ENCODE measurements at regions not wholly inside any gene's neighbourhood (a gene's known extent, or its start where the extent isn't known, plus 50 kb on each side); places are given as distances from the start of the nearest gene placed in this dataset.

DNA sequence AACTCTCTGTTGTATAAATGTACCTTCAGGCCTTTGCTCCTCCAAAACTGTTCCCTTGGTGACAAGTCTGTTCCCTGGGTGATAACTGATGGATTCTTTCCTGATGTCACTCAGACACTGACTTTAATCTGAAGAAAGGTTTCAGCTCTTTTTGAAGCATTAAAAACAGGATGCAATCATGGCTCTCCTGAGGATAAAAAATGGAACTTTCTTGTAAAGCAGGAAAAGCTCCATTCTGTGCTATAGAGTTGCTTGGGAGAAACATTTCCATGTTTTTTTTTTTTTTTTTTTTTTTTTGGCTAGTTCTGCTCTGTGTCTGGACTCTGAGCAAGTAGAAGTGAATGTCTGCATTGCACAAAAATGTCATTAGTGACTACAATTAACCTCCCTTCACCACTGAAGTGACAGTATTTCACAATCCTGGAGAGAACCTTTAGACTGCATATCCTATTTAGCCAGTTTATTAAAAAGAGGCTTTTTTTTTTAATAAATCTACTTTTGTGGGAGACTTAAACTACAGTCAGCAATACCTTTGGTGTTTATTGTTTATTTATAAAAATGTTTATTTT, 101.7 kb upstream of the PRMT6 start:
- no peak for DNase-seq

- DNase-seq = no peak
Measured at GRCh38 chr1:106956721-106957120, 99.8 kb upstream of the PRMT6 start.

GRCh38 chr1:106957795-106958194, 98.7 kb upstream of the PRMT6 start:
- no peak for DNase-seq

DNA sequence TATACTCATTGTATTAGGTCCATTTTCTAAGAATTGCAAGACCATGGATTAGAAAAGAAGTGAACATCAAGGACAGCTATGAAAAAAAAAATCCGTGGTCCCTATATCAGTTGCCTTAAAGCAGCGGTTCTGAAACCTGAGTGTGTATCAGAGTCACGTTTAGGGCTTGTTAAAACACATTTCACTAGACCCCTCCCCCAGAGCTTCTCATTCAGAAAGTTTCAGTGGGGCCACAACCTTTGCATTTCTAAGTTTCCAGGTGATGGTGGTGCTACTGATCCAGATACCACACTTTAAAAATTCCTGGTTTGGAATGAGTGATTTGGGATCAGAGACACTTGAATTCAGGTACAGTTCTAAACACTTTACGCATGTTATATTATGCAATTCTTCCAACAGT, 96.1 kb upstream of the PRMT6 start:
- no peak for DNase-seq

DNA sequence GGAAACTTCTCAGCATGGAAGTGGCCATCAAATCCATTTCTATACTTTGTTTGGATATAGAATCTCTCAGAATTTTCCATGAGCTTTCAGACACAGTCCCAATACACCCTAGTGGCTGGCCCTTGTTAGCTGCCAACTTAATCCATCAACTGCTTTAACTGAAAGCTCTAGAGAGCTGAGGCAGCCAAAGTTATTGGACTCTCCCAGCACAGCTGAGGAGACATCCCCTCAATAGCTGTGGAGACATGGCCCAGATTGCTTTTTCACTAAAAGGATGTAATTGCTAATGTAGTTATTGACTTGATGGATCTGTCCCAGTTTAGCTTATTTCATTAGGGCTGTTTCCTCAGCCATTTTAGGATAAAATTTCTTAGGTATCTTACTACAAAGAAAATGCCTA, 94.8 kb upstream of the PRMT6 start:
- DNase-seq = no peak

DNA sequence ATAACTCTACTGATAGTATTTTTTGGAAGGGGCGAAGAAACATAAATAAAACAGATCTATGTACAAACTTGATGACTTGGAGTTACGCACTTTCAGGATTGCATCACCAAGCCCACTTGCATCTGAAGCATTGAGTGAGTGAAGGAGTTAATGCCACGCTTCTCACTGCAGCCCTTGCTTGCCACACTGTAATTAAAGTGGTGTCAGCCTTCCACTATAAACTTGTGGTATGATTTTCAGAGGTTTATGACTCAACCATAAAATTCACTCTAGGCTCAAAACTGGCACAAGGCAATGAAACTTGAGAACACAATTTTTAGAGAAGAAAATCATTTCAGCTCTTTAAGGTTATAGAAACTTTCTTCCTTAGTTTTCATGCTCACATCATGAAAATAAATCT, 93.9 kb upstream of the PRMT6 start:
- DNase-seq = no peak

GRCh38 chr1:106964495-106964894, 92.0 kb upstream of the PRMT6 start:
- no peak for DNase-seq

GRCh38 chr1:106968644-106969043, 87.8 kb upstream of the PRMT6 start:
- no peak for DNase-seq

GRCh38 chr1:106969731-106970130, 86.7 kb upstream of the PRMT6 start:
- no peak for DNase-seq

DNA sequence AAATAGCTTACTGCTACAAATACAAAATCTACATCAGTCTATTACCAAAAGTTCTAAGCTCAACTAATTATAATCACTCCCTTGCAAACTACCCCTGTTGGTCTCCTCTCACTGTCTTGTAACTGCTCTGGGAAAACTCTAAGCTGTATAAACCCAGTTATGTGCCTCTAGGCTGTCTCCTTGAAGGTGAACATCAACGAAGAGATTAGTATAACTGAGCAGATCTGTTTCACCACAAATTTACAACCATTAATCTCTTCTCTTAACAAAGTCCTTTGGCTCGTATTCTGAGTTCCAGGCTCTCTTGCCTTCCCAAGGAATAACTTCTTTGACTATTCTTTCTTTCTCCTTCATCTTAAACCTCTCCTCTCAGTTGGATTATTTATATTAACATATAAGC, 84.4 kb upstream of the PRMT6 start:
- no peak for DNase-seq

DNA sequence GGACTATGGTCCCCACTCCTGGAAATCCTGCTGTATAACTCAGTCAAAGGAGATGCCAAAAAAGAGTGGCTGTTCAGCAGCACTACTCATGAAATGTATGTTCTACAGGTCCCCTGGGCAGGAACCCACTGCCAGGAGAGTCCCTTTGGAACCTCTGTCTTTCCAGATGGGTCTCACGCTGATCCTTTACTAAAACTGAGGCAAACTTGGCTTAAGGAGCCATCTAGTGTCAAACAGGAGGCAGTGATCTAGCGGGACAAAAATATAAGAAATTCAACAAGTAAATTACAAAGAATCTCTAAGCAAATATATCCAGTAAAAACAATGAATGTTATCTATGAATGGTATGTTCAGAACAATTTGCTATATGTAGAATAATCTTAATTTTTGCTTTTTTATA, 80.5 kb upstream of the PRMT6 start:
- no peak for DNase-seq

DNA sequence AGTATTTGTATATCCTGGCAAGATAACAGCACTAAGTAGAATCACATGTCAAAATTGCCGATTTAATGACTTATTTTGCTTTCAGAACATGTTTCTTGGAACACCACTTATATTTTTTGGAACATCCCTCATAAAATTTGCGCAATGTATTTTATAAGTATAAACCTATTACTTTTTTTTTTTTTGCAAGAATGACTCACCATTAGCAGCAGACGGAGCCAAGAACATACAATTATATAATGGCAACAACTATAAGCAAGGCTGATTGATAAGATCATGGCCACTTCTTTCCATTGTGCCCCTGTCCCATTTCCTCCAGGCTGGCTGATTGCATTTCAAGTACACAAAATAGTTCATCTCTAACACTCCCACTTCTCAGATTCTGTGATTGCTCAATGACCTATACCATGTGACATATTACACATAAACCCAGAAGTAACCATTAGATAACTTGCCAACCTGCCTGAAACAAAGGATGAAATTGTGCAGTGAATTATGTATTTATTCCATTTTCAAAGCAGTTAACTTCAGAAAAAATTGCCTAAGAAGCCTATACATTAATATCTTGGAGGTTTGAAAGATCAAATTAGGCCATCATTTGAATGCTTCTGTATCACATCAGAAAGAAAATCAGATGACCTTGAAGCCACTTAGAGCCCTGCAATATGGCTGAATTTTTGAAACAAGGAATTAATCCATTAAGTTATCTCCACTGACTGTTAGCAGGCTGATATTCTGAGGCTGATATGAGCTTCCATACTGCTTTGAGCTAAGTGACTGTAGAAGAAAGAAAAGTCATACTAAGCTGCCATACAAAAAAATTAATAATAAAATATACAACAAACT, 77.8 kb upstream of the PRMT6 start:
- peak; percentile 45 for DNase-seq

DNA sequence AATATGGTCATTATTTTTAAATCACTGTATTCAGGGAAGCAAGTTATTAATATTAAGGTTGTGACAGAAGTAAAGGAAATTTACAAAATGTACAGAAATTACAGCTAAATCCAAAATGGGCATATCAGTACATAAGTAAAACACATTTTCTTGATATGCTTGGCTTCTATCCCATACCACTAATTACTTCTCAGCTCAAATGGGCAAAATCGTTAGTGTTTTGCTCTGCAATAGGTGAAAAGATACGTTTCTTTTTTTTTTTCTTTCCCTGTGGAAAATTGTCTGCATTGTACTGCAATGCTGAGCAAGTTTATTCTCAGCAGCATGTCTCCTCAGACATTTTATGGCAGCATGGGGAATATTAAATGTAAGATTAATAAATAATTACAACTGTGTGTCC, 77.1 kb upstream of the PRMT6 start:
- no peak for DNase-seq

GRCh38 chr1:106980121-106980520, 76.4 kb upstream of the PRMT6 start:
- peak; percentile 3 for DNase-seq

DNA sequence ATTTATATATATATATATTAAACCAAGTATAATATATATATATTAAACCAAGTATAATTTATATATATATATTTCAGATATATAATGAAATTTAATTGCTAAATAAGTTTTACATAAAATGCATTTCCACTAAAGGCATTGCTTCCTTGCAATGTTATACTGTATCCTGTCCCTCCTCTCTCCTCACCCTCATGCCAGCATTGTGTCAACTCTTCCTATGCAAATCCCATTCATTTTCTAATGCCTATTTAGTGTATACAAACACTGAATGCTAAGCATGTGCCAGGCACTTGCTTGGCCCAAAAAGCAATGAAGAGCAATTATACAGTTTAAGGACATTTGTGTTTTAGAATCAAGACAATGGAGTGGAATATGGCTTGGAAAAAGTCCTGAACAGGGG, 71.7 kb upstream of the PRMT6 start:
- DNase-seq = no peak

DNA sequence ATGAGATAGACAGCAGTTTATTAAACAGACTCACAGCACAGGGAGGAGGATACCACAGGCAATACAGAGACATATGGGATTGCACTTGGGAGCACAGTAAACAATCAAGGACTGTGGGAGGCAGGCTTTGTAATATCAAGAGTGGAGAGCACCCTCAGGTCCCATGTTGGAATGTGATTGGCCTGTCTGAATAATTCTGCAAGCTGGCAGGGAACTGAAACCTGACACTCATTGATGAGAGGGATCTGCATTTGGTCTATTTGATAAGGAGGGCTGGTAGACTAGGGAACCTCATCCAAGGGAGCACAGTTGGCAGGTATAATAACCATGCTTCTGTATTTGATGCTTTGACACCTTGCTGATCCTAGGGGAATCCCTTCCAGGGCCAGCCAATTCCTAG, 69.9 kb upstream of the PRMT6 start:
- DNase-seq = peak; percentile 23

- DNase-seq = no peak
Measured at GRCh38 chr1:106995970-106996369, 60.5 kb upstream of the PRMT6 start.

- DNase-seq = peak; percentile 91
Measured at GRCh38 chr1:106998431-106999002, 58.0 kb upstream of the PRMT6 start.

DNA sequence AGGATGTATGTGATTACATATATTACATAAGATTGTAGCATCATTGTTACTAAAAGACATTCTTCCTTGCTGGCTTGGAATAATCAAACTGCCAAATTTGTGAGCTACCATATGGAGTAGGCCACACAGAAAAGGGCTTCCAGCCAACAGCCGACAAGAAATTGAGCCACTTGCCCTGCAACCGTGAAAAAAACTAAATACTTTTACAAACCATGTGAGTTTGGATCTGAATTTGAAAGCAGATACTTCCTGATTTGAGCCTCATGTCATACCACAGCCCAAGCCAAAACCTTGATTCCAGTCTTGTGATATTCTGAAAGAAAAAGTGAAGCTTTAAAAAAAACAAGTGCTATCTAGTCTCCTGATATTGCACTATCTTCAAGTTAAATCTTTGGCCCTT, 55.6 kb upstream of the PRMT6 start:
- no peak for DNase-seq

DNA sequence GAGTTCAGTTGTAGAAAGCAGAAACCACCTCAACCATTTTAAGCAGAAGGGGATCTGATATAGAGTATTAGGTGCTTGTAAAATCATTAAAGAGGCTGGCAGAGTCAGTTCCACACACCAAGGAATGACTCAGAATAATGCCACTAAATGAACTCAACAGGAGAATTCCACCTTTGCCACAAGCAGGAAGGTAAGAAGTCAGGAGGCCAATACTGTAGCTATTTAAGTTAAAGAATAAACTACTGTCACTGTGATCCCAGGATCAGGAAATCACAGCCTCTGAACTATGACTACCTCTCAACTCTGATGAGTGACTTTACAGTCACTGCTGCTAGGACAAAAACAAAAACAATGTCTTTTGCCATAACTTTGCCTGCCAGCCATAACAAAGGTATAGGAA, 52.5 kb upstream of the PRMT6 start:
- no peak for DNase-seq

DNA sequence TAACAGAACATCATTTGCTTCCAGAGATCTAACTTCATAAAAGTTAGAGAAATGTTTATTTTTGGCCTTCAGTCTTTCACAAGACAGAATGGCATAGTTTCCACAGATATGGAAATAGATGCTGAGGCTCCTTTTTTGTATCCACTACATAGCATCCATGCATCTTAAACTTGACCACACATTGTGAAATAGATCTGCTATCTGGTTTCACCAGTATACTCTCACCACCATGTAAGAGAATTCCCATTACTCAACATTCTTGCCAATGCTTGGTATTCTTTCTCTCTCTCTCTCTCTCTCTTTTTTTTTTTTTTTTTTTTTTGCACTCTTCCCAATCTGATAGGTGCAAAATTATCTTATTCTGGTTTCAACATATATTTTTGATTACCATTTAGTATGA, 52.1 kb upstream of the PRMT6 start:
- peak; percentile 73 for DNase-seq

All from NCI-H226 (cell line).